Suprapubic skin (tissue), 4 donors: ENCODE measurements at regions not wholly inside any gene's neighbourhood (a gene's known extent, or its start where the extent isn't known, plus 50 kb on each side); places are given as distances from the start of the nearest gene placed in this dataset.
A peak's percentile ranks its signal among the peaks of the same experiment; 100 is the strongest.
"Not testable (repeated sequence)": the region's sequence is repeated elsewhere in the genome, so short reads cannot be mapped to it uniquely, and the experiment has no call there.

Experiments
- DNase-seq, 2 donors: peaks; one replicate each; pipeline ENCODE4 v3.0.0-alpha.2; 2019; ENCODE audit warnings: low spot score in 2 of 2
- H3K27ac ChIP-seq: fragments of 200-600 bp; sonication (generic); one replicate; pipeline ENCODE4 v1.5.1; 2019
- H3K27me3 ChIP-seq: fragments of 200-600 bp; sonication (generic); one replicate; pipeline ENCODE4 v1.5.1; 2019
- H3K36me3 ChIP-seq: fragments of 200-600 bp; sonication (generic); one replicate; pipeline ENCODE4 v1.5.1; 2019
- H3K4me1 ChIP-seq: fragments of 200-600 bp; sonication (generic); one replicate; pipeline ENCODE4 v1.5.1; 2019
- H3K4me3 ChIP-seq: fragments of 200-600 bp; sonication (generic); one replicate; pipeline ENCODE4 v1.5.1; 2019; ENCODE audit warnings: mild to moderate bottlenecking
- H3K9me3 ChIP-seq: fragments of 200-600 bp; sonication (generic); one replicate; pipeline ENCODE4 v1.5.1; 2019
- EP300 ChIP-seq: sonication (generic); formaldehyde crosslinking; IDR thresholded peaks from one replicate; pipeline ENCODE4 v1.6.1; 2017; ENCODE audit warnings: antibody characterized with exemption
- POLR2A ChIP-seq, 2 donors: fragments of 450-650 bp; IDR thresholded peaks; one replicate each; pipeline ENCODE4 v1.6.1; 2017; ENCODE audit warnings: antibody characterized with exemption in 2 of 2, mild to moderate bottlenecking in 2 of 2, moderate library complexity in 2 of 2
- POLR2AphosphoS5 ChIP-seq, 3 donors: sonication (generic); formaldehyde crosslinking; IDR thresholded peaks; one replicate each; pipeline ENCODE4 v1.6.1; 2017; ENCODE audit warnings: antibody characterized with exemption in 3 of 3
- WGBS: methylation state at CpG from one replicate; pipeline ENCODE4 v1.1.5; 2018; 5-methylcytosine and 5-hydroxymethylcytosine counted together
- TF ChIP-seq, protein P1 (sequence below), 2 donors: fragments of 200-600 bp in 1 of 2; fragments of 450-650 bp in 1 of 2; sonication (generic) in 1 of 2; IDR thresholded peaks; one replicate each; pipeline ENCODE4 v1.5.1; 2016 to 2019; ENCODE audit warnings: antibody characterized with exemption in 2 of 2, mild to moderate bottlenecking in 1 of 2, moderate library complexity in 1 of 2

DNA sequence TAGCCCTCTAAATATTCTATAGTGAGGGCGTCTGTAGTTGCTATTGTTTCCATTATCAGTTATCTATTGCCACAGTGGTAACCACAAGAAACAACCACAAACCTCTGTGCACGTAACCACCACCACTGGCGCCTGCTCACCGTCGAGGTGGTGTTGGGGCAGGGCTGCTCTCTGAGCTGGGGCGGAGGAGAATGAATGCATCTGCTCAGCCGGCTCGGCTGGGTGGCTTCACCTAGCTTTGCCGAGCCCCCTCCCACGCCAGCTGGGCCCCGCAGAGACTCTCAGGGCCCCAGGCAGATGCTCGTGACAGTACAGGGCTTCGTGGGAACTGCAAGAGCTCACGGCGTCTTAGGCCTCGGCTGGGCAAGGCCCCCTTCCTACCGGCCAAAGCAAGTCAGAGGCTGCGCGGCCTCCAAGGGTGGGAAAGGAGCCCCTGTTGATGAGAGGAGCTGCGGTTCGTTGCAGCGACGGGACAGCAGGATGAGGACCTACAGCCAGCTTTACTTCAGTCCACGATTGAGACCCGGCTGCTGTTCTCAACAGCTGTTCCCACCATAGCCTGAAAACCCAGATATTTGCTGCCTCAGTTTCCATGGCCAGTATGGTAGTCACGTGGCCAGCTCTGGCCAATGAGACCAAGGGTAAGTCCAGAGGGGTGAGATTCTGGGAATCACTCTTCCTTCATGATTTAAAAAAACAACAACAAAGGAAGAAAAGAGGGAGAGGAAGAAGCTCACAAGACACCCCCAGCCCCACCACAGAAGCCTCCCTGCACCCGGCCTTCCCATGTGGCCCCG is 120.2 kb upstream of the AFDN start:
- H3K36me3 ChIP-seq: no peaks in the 10 kb centered on the region
- H3K9me3 ChIP-seq: no peaks in the 10 kb centered on the region
- TF ChIP-seq POLR2AphosphoS5 (IDR thresholded peaks at IDR 0.05): no peak
- TF ChIP-seq EP300: no peak
- no peak for TF ChIP-seq POLR2A (IDR thresholded peaks at IDR 0.05)
- TF ChIP-seq, protein P1, sequence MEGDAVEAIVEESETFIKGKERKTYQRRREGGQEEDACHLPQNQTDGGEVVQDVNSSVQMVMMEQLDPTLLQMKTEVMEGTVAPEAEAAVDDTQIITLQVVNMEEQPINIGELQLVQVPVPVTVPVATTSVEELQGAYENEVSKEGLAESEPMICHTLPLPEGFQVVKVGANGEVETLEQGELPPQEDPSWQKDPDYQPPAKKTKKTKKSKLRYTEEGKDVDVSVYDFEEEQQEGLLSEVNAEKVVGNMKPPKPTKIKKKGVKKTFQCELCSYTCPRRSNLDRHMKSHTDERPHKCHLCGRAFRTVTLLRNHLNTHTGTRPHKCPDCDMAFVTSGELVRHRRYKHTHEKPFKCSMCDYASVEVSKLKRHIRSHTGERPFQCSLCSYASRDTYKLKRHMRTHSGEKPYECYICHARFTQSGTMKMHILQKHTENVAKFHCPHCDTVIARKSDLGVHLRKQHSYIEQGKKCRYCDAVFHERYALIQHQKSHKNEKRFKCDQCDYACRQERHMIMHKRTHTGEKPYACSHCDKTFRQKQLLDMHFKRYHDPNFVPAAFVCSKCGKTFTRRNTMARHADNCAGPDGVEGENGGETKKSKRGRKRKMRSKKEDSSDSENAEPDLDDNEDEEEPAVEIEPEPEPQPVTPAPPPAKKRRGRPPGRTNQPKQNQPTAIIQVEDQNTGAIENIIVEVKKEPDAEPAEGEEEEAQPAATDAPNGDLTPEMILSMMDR (IDR thresholded peaks at IDR 0.05): no peak
- no peak overlapping the region for H3K27ac ChIP-seq
- H3K4me3 ChIP-seq: no peak overlapping the region
- WGBS: 80% methylated on average over 17 of the region's 28 CpGs
- H3K4me1 ChIP-seq: no peaks in the 10 kb centered on the region
- peak in 1 of 2 donors; percentile 52 for DNase-seq
- peaks cover 9% of the 10 kb centered on the region for H3K27me3 ChIP-seq

DNA sequence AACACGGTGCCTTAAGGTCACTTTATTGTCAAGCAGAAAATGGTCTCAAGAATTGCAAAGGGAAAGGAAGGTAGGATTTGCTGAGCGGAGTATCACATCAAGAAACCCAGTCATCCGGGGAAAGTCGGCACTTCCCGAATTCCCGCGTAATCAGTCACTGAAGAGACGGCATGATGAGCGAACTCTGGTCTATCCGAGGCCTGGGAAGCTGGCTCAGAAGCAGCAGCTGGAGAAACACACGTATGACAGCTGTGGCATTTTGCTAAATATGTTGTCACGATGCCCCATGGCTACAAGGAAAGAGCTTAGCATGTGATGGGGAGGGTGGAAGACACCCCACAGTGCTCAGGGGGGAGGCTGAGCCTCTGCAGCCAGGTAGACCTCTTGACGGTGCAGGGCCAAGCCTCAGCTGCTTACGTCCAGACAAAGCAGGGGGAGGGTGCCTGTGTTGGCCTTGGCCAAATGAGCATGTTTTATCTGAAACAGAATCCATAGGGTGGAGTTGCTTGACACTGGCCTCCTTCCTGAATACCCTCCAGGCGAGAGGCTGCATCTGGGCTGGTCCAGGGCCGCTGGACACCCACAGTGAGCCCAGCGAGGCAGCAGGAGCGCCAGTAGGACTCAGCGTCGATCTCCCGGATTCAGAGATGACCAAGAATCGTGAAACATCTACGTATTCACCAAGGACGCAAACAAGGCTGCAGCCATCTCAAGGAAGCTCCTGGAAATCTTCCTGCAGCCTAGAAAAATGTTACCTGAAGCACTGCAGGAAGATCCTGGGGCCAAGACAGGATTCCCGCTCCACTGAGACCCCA is 118.8 kb upstream of the AFDN start:
- DNase-seq: peak in 1 of 2 donors; percentile 49
- 84% methylated on average over 22 of the region's 25 CpGs for WGBS
- TF ChIP-seq POLR2AphosphoS5 (IDR thresholded peaks at IDR 0.05) (no peak), POLR2A (IDR thresholded peaks at IDR 0.05) (no peak), EP300 (no peak)
- TF ChIP-seq, protein P1 (IDR thresholded peaks at IDR 0.05): no peak
- Histone ChIP-seq H3K27me3 (peaks cover 15% of the 10 kb centered on the region), H3K27ac (no peak overlapping the region), H3K4me3 (no peak overlapping the region), H3K9me3 (no peaks in the 10 kb centered on the region), H3K36me3 (no peaks in the 10 kb centered on the region), H3K4me1 (no peaks in the 10 kb centered on the region)

DNA sequence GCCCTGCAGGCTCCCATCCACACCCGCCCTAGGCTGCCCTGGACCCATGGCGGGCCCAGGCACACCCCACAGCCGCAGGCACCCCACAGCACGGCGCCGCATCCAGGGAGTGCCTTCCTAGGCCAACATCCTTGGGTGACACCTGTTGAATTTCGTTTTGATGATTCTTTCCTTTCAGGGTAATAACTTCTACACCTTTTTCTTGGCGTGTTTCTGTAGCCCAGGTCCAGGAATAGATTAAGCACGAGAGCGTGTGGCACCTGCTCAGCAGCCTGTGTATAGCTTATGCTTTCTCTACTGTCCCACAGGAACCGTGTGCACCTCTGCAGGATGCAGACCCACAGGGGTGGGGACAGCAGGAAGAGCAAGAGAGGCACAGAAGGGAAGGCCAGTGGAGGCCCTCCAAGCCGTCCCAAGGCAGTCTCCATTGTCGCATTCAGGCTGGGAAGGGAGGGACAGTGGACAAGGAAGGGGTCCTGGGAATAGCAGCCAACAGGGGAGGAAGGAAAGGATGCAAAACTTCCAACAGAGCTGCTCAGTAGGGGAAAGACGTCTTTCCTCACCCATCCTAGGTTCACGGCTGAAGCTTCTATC is 118.1 kb upstream of the AFDN start:
- Histone ChIP-seq H3K36me3 (no peaks in the 10 kb centered on the region), H3K4me1 (no peaks in the 10 kb centered on the region), H3K4me3 (no peak overlapping the region), H3K27ac (no peak overlapping the region), H3K27me3 (peaks cover 18% of the 10 kb centered on the region), H3K9me3 (no peaks in the 10 kb centered on the region)
- TF ChIP-seq POLR2A (IDR thresholded peaks at IDR 0.05) (no peak), EP300 (no peak), POLR2AphosphoS5 (IDR thresholded peaks at IDR 0.05) (no peak)
- TF ChIP-seq, protein P1 (IDR thresholded peaks at IDR 0.05): no peak
- WGBS: 78% methylated on average over 15 of the region's 15 CpGs
- DNase-seq: no peak

DNA sequence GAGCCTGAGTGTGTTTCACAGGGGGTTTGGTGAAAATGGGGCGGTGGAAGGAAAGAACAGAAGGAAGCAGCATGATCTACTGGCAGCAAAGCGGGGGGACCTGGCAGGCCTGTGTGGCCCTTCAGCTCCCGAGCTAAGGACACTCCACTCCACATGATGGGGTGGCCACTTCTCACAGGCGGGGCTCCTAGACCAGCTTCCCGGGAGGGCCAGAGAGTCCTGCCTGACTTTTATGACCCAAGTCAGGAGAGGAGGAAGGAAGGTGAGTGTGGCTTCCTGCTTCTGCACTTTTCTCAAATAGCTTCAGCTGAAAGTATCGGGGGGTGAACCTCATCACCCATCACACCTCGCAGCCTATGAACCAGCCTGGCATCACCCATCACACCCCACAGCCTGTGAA is 117.5 kb upstream of the AFDN start:
- Histone ChIP-seq H3K4me3 (no peak overlapping the region), H3K27me3 (peaks cover 18% of the 10 kb centered on the region), H3K4me1 (no peaks in the 10 kb centered on the region), H3K27ac (no peak overlapping the region), H3K36me3 (no peaks in the 10 kb centered on the region), H3K9me3 (no peaks in the 10 kb centered on the region)
- 79% methylated on average over 7 of the region's 7 CpGs for WGBS
- no peak for DNase-seq
- TF ChIP-seq POLR2AphosphoS5 (IDR thresholded peaks at IDR 0.05): no peak
- no peak for TF ChIP-seq EP300
- TF ChIP-seq POLR2A (IDR thresholded peaks at IDR 0.05): no peak
- TF ChIP-seq, protein P1 (IDR thresholded peaks at IDR 0.05): no peak

DNA sequence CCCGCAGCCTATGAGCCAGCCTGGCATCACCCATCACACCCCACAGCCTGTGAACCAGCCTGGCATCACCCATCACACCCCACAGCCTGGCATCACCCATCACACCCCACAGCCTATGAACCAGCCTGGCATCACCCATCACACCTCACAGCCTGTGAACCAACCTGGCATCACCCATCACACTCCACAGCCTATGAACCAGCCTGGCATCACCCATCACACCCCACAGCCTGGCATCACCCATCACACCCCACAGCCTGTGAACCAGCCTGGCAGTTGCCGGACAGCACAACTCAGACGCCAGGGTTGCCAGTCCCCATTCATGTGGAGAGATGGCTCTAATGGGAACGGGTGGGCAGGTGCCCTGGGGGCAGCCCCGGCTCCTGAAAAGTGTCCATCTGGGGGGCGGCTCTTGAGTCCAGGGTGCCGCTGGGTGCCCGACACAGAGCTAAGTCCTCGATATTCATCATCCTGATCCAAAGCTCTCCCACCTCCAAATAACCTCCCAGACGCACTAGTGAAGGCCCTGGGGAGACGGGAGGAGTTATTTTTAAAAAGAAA is 116.9 kb upstream of the AFDN start:
- not testable (repeated sequence) for H3K9me3 ChIP-seq, H3K4me1 ChIP-seq, H3K4me3 ChIP-seq, H3K27ac ChIP-seq, H3K36me3 ChIP-seq
- WGBS: 93% methylated on average over 8 of the region's 11 CpGs
- DNase-seq: peak in 1 of 2 donors; percentile 59
- H3K27me3 ChIP-seq: peaks cover 18% of the 10 kb centered on the region
